GM23338 (cell line): ENCODE measurements at regions not wholly inside any gene's neighbourhood (a gene's known extent, or its start where the extent isn't known, plus 50 kb on each side); places are given as distances from the start of the nearest gene placed in this dataset.

Experiments used
- ATAC-seq: fragments of 200-7000 bp; cut with Tn5 transposase; 3 replicates; pipeline ENCODE4 v1.9.1; 2020
- DNase-seq: peaks from one replicate; pipeline ENCODE4 v3.0.0-alpha.2; 2015; ENCODE audit warnings: low spot score
- H2AFZ ChIP-seq: fragments of 200-600 bp; sonication (generic); 2 replicates; pipeline ENCODE4 v1.8.0; 2016; ENCODE audit warnings: antibody characterized with exemption, mild to moderate bottlenecking, moderate library complexity
- H3F3A ChIP-seq: fragments of 200-600 bp; sonication (generic); replicated peaks from 2 replicates; pipeline ENCODE4 v1.8.0; 2017; ENCODE audit warnings: antibody characterized with exemption, mixed run types, low read depth
- H3K27ac ChIP-seq: fragments of 200-600 bp; sonication (generic); 2 replicates; pipeline ENCODE4 v1.6.1; 2016; ENCODE audit warnings: low read depth
- H3K27me3 ChIP-seq: fragments of 200-600 bp; sonication (generic); 2 replicates; pipeline ENCODE4 v1.8.0; 2016; ENCODE audit warnings: mild to moderate bottlenecking, mixed run types, moderate library complexity; ENCODE audit not compliant: insufficient read depth
- H3K36me3 ChIP-seq: fragments of 200-600 bp; sonication (generic); 2 replicates; pipeline ENCODE4 v1.8.0; 2016; ENCODE audit warnings: mild to moderate bottlenecking; ENCODE audit not compliant: insufficient read depth
- H3K4me1 ChIP-seq: fragments of 200-600 bp; sonication (generic); 2 replicates; pipeline ENCODE4 v1.8.0; 2016; ENCODE audit warnings: mild to moderate bottlenecking, moderate library complexity; ENCODE audit not compliant: insufficient read depth
- H3K4me2 ChIP-seq: fragments of 200-600 bp; sonication (generic); 2 replicates; pipeline ENCODE4 v1.7.1; 2017; ENCODE audit warnings: mixed run types
- H3K4me3 ChIP-seq: fragments of 200-600 bp; sonication (generic); 2 replicates; pipeline ENCODE4 v1.6.1; 2016; ENCODE audit warnings: mixed run types
- H3K79me2 ChIP-seq: fragments of 200-600 bp; sonication (generic); replicated peaks from 2 replicates; pipeline ENCODE4 v1.8.0; 2017; ENCODE audit warnings: mild to moderate bottlenecking; ENCODE audit not compliant: insufficient read depth
- H3K9me2 ChIP-seq: fragments of 200-600 bp; sonication (generic); 2 replicates; pipeline ENCODE4 v1.8.0; 2017; ENCODE audit not compliant: insufficient read depth
- H4K20me1 ChIP-seq: fragments of 200-600 bp; sonication (generic); replicated peaks from 2 replicates; pipeline ENCODE4 v1.8.0; 2017; ENCODE audit warnings: mild to moderate bottlenecking; ENCODE audit not compliant: insufficient read depth
- H3K27ac Mint-ChIP-seq: 2 replicates; pipeline ENCODE4 v1.8.0; 2020; ENCODE audit warnings: inconsistent platforms, mild to moderate bottlenecking, moderate library complexity, mixed read lengths
- H3K27me3 Mint-ChIP-seq: 3 replicates; pipeline ENCODE4 v1.8.0; 2022; ENCODE audit warnings: low read depth, mild to moderate bottlenecking, moderate library complexity, mixed read lengths, inconsistent platforms; ENCODE audit not compliant: insufficient read depth, poor library complexity
- H3K36me3 Mint-ChIP-seq: 3 replicates; pipeline ENCODE4 v1.8.0; 2021; ENCODE audit warnings: low read depth, mild to moderate bottlenecking, inconsistent platforms, moderate library complexity, mixed read lengths
- H3K4me1 Mint-ChIP-seq: 3 replicates; pipeline ENCODE4 v1.8.0; 2020; ENCODE audit warnings: mild to moderate bottlenecking, inconsistent platforms, mixed read lengths
- H3K4me3 Mint-ChIP-seq: 3 replicates; pipeline ENCODE4 v1.8.0; 2021; ENCODE audit warnings: moderate library complexity, mild to moderate bottlenecking, inconsistent platforms, mixed read lengths
- H3K9me3 Mint-ChIP-seq: 3 replicates; pipeline ENCODE4 v1.8.0; 2020; ENCODE audit warnings: moderate library complexity, mild to moderate bottlenecking, inconsistent platforms, mixed read lengths
- CTCF ChIP-seq, 2 experiments: fragments of 200-600 bp in 1 of 2; sonication (generic) in 1 of 2; conservative IDR thresholded peaks; 2 replicates each; pipeline versions ENCODE4 v1.5.1 to v1.6.1; 2016 to 2017; ENCODE audit warnings: antibody characterized with exemption in 2 of 2, low read depth in 2 of 2, mild to moderate bottlenecking in 2 of 2, moderate library complexity in 1 of 2
- JUNB ChIP-seq: IDR thresholded peaks from one replicate; pipeline ENCODE4 v1.6.1; 2016; ENCODE audit warnings: antibody characterized with exemption; ENCODE audit not compliant: unreplicated experiment
- REST ChIP-seq: IDR thresholded peaks from one replicate; pipeline ENCODE4 v1.6.1; 2018; ENCODE audit warnings: antibody characterized with exemption; ENCODE audit not compliant: unreplicated experiment
- STAT1 ChIP-seq: IDR thresholded peaks from one replicate; pipeline ENCODE4 v1.6.1; 2016; ENCODE audit warnings: antibody characterized with exemption; ENCODE audit not compliant: unreplicated experiment
- ZNF331 ChIP-seq: fragments of 250-450 bp; sonication (Bioruptor Pico); IDR thresholded peaks from 2 replicates; pipeline ENCODE4 v1.5.0; 2020; ENCODE audit warnings: low read depth, mild to moderate bottlenecking, moderate library complexity
- ZNF462 ChIP-seq: fragments of 250-450 bp; sonication (Bioruptor Pico); IDR thresholded peaks from 2 replicates; pipeline ENCODE4 v1.5.0; 2020; ENCODE audit warnings: mild to moderate bottlenecking, moderate library complexity
- TF ChIP-seq, protein P1 (sequence below): IDR thresholded peaks from 2 replicates; pipeline ENCODE4 v1.6.1; 2016; ENCODE audit warnings: antibody characterized with exemption

- TF ChIP-seq REST (no peak), STAT1 (no peak), ZNF462 (CRISPR knock-in tag) (no peak)
- TF ChIP-seq, protein P1, sequence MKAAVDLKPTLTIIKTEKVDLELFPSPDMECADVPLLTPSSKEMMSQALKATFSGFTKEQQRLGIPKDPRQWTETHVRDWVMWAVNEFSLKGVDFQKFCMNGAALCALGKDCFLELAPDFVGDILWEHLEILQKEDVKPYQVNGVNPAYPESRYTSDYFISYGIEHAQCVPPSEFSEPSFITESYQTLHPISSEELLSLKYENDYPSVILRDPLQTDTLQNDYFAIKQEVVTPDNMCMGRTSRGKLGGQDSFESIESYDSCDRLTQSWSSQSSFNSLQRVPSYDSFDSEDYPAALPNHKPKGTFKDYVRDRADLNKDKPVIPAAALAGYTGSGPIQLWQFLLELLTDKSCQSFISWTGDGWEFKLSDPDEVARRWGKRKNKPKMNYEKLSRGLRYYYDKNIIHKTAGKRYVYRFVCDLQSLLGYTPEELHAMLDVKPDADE: no peak
These were observed 59.4 kb upstream of the NEK6 start (continued) for GRCh38 chr9:124198331-124198730.

- H3K36me3 Mint-ChIP-seq: peaks cover 5% of the 10 kb centered on the region; the same call in 1 of the 3 replicates
- no peak overlapping the region for H3K27ac Mint-ChIP-seq
- TF ChIP-seq, protein P1: no peak
- no peak for TF ChIP-seq ZNF331
- no peak for TF ChIP-seq CTCF (conservative IDR thresholded peaks at IDR 0.05; ENCODE audit: low read depth in 2 of 2)
- no peak for TF ChIP-seq JUNB
These were observed 58.8 kb upstream of the NEK6 start for GRCh38 chr9:124198948-124199347.

More at GRCh38 chr9:124198948-124199347, 58.8 kb upstream of the NEK6 start:
- Histone ChIP-seq H2AFZ (no peak overlapping the region), H3K79me2 (no peaks in the 10 kb centered on the region), H3K27me3 (no peaks in the 10 kb centered on the region), H3K27ac (no peak overlapping the region), H3K4me2 (no peak overlapping the region), H4K20me1 (no peaks in the 10 kb centered on the region), H3K36me3 (no peaks in the 10 kb centered on the region), H3F3A (no peaks in the 10 kb centered on the region), H3K4me1 (no peaks in the 10 kb centered on the region), H3K4me3 (no peak overlapping the region), H3K9me2 (0 out of 2 replicates have a peak, but pooled peaks cover 5% of the 10 kb centered on the region)
- H3K27me3 Mint-ChIP-seq: no peaks in the 10 kb centered on the region
- peaks cover 2% of the 10 kb centered on the region; the same call in 2 of the 3 replicates for H3K4me1 Mint-ChIP-seq
- peaks cover 17% of the 10 kb centered on the region for H3K9me3 Mint-ChIP-seq
- DNase-seq: no peak
- no peak for ATAC-seq
- H3K4me3 Mint-ChIP-seq: no peak overlapping the region
